H9 (cell line): ENCODE measurements at regions not wholly inside any gene's neighbourhood (a gene's known extent, or its start where the extent isn't known, plus 50 kb on each side); places are given as distances from the start of the nearest gene placed in this dataset.

Experiments
- DNase-seq: peaks from one replicate; pipeline ENCODE4 v3.0.0-alpha.2; 2017
- H2AFZ ChIP-seq: one replicate; pipeline ENCODE4 v1.6.1; 2013; ENCODE audit warnings: mild to moderate bottlenecking, low read length, control low read depth, moderate library complexity
- H2AK5ac ChIP-seq: 2 replicates; pipeline ENCODE4 v1.6.1; 2013; ENCODE audit warnings: low read length, control low read depth, mixed read lengths; ENCODE audit not compliant: insufficient read length
- H2BK120ac ChIP-seq: one replicate; pipeline ENCODE4 v1.6.1; 2013; ENCODE audit warnings: low read depth, mild to moderate bottlenecking, low read length, control low read depth, inconsistent platforms; ENCODE audit not compliant: poor library complexity, severe bottlenecking
- H2BK12ac ChIP-seq: 2 replicates; pipeline ENCODE4 v1.6.1; 2013; ENCODE audit warnings: low read length, control low read depth, mixed read lengths, low read depth; ENCODE audit not compliant: insufficient read length
- H2BK15ac ChIP-seq: 2 replicates; pipeline ENCODE4 v1.6.1; 2013; ENCODE audit warnings: low read depth, low read length, control low read depth
- H2BK20ac ChIP-seq: one replicate; pipeline ENCODE4 v1.6.1; 2013; ENCODE audit warnings: low read depth, mild to moderate bottlenecking, low read length, control low read depth, inconsistent platforms; ENCODE audit not compliant: poor library complexity, severe bottlenecking
- H2BK5ac ChIP-seq: 2 replicates; pipeline ENCODE4 v1.6.1; 2013; ENCODE audit warnings: low read length, control low read depth, mixed read lengths; ENCODE audit not compliant: insufficient read length
- H3K14ac ChIP-seq: 2 replicates; pipeline ENCODE4 v1.6.1; 2013; ENCODE audit warnings: low read length, control low read depth; ENCODE audit not compliant: insufficient read depth
- H3K18ac ChIP-seq: 2 replicates; pipeline ENCODE4 v1.6.1; 2013; ENCODE audit warnings: low read depth, mild to moderate bottlenecking, mixed read lengths, low read length, control low read depth; ENCODE audit not compliant: insufficient read length
- H3K23ac ChIP-seq: 2 replicates; pipeline ENCODE4 v1.6.1; 2013; ENCODE audit warnings: low read length, control low read depth, mixed read lengths, low read depth; ENCODE audit not compliant: insufficient read length
- H3K23me2 ChIP-seq: 2 replicates; pipeline ENCODE4 v1.6.1; 2013; ENCODE audit warnings: low read depth, mild to moderate bottlenecking, mixed read lengths, low read length, control low read depth; ENCODE audit not compliant: insufficient read length, poor library complexity, severe bottlenecking
- H3K27ac ChIP-seq: 2 replicates; pipeline ENCODE4 v1.5.1; 2013; ENCODE audit warnings: low read length, control low read depth, mixed read lengths, low read depth; ENCODE audit not compliant: insufficient read length
- H3K27me3 ChIP-seq: 2 replicates; pipeline ENCODE4 v1.6.1; 2013; ENCODE audit warnings: low read length, control low read depth, inconsistent platforms; ENCODE audit not compliant: insufficient read depth
- H3K4ac ChIP-seq: 2 replicates; pipeline ENCODE4 v1.6.1; 2013; ENCODE audit warnings: low read depth, mild to moderate bottlenecking, control low read depth, inconsistent platforms, low read length, moderate library complexity
- H3K4me1 ChIP-seq: 2 replicates; pipeline ENCODE4 v1.6.1; 2013; ENCODE audit warnings: low read length, control low read depth, inconsistent platforms; ENCODE audit not compliant: insufficient read depth
- H3K4me2 ChIP-seq: 2 replicates; pipeline ENCODE4 v1.6.1; 2013; ENCODE audit warnings: low read length, control low read depth, mixed read lengths; ENCODE audit not compliant: insufficient read length, insufficient read depth
- H3K56ac ChIP-seq: 2 replicates; pipeline ENCODE4 v1.6.1; 2013; ENCODE audit warnings: low read depth, mild to moderate bottlenecking, mixed read lengths, low read length, control low read depth; ENCODE audit not compliant: insufficient read length
- H3K79me1 ChIP-seq: 2 replicates; pipeline ENCODE4 v1.6.1; 2013; ENCODE audit warnings: low read depth, mild to moderate bottlenecking, moderate library complexity, low read length, control low read depth, inconsistent platforms; ENCODE audit not compliant: insufficient read depth, poor library complexity, severe bottlenecking
- H3K79me2 ChIP-seq: 2 replicates; pipeline ENCODE4 v1.6.1; 2013; ENCODE audit warnings: low read length, control low read depth, inconsistent platforms; ENCODE audit not compliant: insufficient read depth
- H3K9ac ChIP-seq: 2 replicates; pipeline ENCODE4 v1.6.1; 2013; ENCODE audit warnings: low read length, control low read depth, mixed read lengths; ENCODE audit not compliant: insufficient read length; ENCODE audit errors: extremely low read depth
- H3K9me3 ChIP-seq: one replicate; pipeline ENCODE4 v1.6.1; 2013; ENCODE audit warnings: low read depth, low read length, inconsistent platforms; ENCODE audit not compliant: control insufficient read depth
- H3T11ph ChIP-seq: one replicate; pipeline ENCODE4 v1.6.1; 2013; ENCODE audit warnings: mild to moderate bottlenecking, low read length, control low read depth, inconsistent platforms
- H4K20me1 ChIP-seq: one replicate; pipeline ENCODE4 v1.6.1; 2013; ENCODE audit not compliant: control insufficient read depth, insufficient read length, insufficient read depth
- H4K5ac ChIP-seq: 2 replicates; pipeline ENCODE4 v1.6.1; 2013; ENCODE audit warnings: low read depth, mild to moderate bottlenecking, mixed read lengths, low read length, control low read depth; ENCODE audit not compliant: insufficient read length
- H4K8ac ChIP-seq: replicated peaks from 2 replicates; pipeline ENCODE4 v1.6.1; 2013; ENCODE audit warnings: low read length, control low read depth, mixed read lengths, low read depth; ENCODE audit not compliant: insufficient read length
- H4K91ac ChIP-seq: 2 replicates; pipeline ENCODE4 v1.6.1; 2013; ENCODE audit warnings: low read depth, mild to moderate bottlenecking, moderate library complexity, mixed read lengths, low read length, control low read depth; ENCODE audit not compliant: insufficient read length
- H3K27ac Mint-ChIP-seq, 3 experiments: 2 replicates in 2 of 3; 3 replicates in 1 of 3; pipeline ENCODE4 v1.8.0; 2020 to 2021; ENCODE audit warnings: mixed read lengths in 3 of 3, mild to moderate bottlenecking in 1 of 3, moderate library complexity in 1 of 3
- H3K27me3 Mint-ChIP-seq: 2 replicates; pipeline ENCODE4 v1.8.0; 2021; ENCODE audit warnings: low read depth, mild to moderate bottlenecking, moderate library complexity, mixed read lengths
- H3K36me3 Mint-ChIP-seq, 3 experiments: 2 replicates in 2 of 3; 3 replicates in 1 of 3; pipeline ENCODE4 v1.8.0; 2020 to 2021; ENCODE audit warnings: low read depth in 3 of 3, mixed read lengths in 3 of 3; ENCODE audit not compliant: insufficient read depth in 1 of 3
- H3K4me1 Mint-ChIP-seq, 2 experiments: 2 replicates each; pipeline ENCODE4 v1.8.0; 2020; ENCODE audit warnings: mixed read lengths in 2 of 2
- H3K4me3 Mint-ChIP-seq, 2 experiments: 2 replicates in 1 of 2; 3 replicates in 1 of 2; pipeline ENCODE4 v1.8.0; 2020 to 2021; ENCODE audit warnings: mild to moderate bottlenecking in 2 of 2, mixed read lengths in 2 of 2, moderate library complexity in 1 of 2
- H3K9me3 Mint-ChIP-seq, 2 experiments: 2 replicates in 1 of 2; 3 replicates in 1 of 2; pipeline ENCODE4 v1.8.0; 2020; ENCODE audit warnings: mild to moderate bottlenecking in 2 of 2, mixed read lengths in 2 of 2, moderate library complexity in 1 of 2
- TF ChIP-seq, protein P1 (sequence below): fragments of 200-600 bp; sonication (generic); conservative IDR thresholded peaks from 3 replicates; pipeline ENCODE4 v1.8.0; 2021; ENCODE audit warnings: antibody characterized with exemption, mild to moderate bottlenecking

- H3K4me3 Mint-ChIP-seq: no peak overlapping the region
- no peaks in the 10 kb centered on the region for H4K20me1 ChIP-seq
- no peaks in the 10 kb centered on the region for H3K9me3 ChIP-seq
- H2BK15ac ChIP-seq: no peak overlapping the region
- no peak overlapping the region for H3K14ac ChIP-seq
- no peak overlapping the region for H3K4me2 ChIP-seq
- peaks cover 21 to 44% of the 10 kb centered on the region in 2 experiments for H3K4me1 Mint-ChIP-seq
- H4K8ac ChIP-seq: no peak overlapping the region
- no peaks in the 10 kb centered on the region for H3K79me2 ChIP-seq
- H3K36me3 Mint-ChIP-seq: no peaks in the 10 kb centered on the region; a peak in 1 of 7 replicates
- H3K18ac ChIP-seq: no peak overlapping the region
- H2BK5ac ChIP-seq: no peak overlapping the region
- no peak overlapping the region for H2AK5ac ChIP-seq
- H3K27ac ChIP-seq: no peak overlapping the region
- H4K5ac ChIP-seq: no peak overlapping the region
- H3K79me1 ChIP-seq: no peaks in the 10 kb centered on the region
- H3K27ac Mint-ChIP-seq: no peak overlapping the region
- H3K9ac ChIP-seq: no peak overlapping the region
- peak overlapping the region; percentile 53 for H3T11ph ChIP-seq
- no peaks in the 10 kb centered on the region for H3K27me3 Mint-ChIP-seq
- H3K4me1 ChIP-seq: peaks cover 6% of the 10 kb centered on the region; the same call in 1 of the 2 replicates
- H2BK120ac ChIP-seq: no peak overlapping the region
- no peak overlapping the region for H3K4ac ChIP-seq
- H3K23ac ChIP-seq: no peak overlapping the region
- H2BK12ac ChIP-seq: peak overlapping the region; percentile 12
- no peak overlapping the region for H2BK20ac ChIP-seq
- no peaks in the 10 kb centered on the region for H3K27me3 ChIP-seq
- no peak overlapping the region for H2AFZ ChIP-seq
- H4K91ac ChIP-seq: no peak overlapping the region
- DNase-seq: no peak
- H3K23me2 ChIP-seq: peaks cover 2% of the 10 kb centered on the region
- no peak overlapping the region for H3K56ac ChIP-seq
- H3K9me3 Mint-ChIP-seq: no peaks in the 10 kb centered on the region
- TF ChIP-seq, protein P1, sequence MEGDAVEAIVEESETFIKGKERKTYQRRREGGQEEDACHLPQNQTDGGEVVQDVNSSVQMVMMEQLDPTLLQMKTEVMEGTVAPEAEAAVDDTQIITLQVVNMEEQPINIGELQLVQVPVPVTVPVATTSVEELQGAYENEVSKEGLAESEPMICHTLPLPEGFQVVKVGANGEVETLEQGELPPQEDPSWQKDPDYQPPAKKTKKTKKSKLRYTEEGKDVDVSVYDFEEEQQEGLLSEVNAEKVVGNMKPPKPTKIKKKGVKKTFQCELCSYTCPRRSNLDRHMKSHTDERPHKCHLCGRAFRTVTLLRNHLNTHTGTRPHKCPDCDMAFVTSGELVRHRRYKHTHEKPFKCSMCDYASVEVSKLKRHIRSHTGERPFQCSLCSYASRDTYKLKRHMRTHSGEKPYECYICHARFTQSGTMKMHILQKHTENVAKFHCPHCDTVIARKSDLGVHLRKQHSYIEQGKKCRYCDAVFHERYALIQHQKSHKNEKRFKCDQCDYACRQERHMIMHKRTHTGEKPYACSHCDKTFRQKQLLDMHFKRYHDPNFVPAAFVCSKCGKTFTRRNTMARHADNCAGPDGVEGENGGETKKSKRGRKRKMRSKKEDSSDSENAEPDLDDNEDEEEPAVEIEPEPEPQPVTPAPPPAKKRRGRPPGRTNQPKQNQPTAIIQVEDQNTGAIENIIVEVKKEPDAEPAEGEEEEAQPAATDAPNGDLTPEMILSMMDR: no peak
These were observed 226.8 kb upstream of the HMGA2 start for GRCh38 chr12:65597527-65597926.
